HUES64 (cell line): ENCODE measurements at regions not wholly inside any gene's neighbourhood (a gene's known extent, or its start where the extent isn't known, plus 50 kb on each side); places are given as distances from the start of the nearest gene placed in this dataset.

ENCODE experiments used
- H3K27ac ChIP-seq: 2 replicates; pipeline ENCODE4 v1.7.0; 2013; ENCODE audit warnings: low read depth, low read length, inconsistent platforms
- H3K27me3 ChIP-seq: 2 replicates; pipeline ENCODE4 v1.6.1; 2013; ENCODE audit warnings: mild to moderate bottlenecking, low read length; ENCODE audit not compliant: insufficient read depth
- H3K36me3 ChIP-seq: 2 replicates; pipeline ENCODE4 v1.6.1; 2013; ENCODE audit warnings: mild to moderate bottlenecking, low read length; ENCODE audit not compliant: insufficient read depth
- H3K4me1 ChIP-seq: 2 replicates; pipeline ENCODE4 v1.6.1; 2013; ENCODE audit warnings: mild to moderate bottlenecking, low read length, moderate library complexity; ENCODE audit not compliant: insufficient read depth
- H3K4me3 ChIP-seq: 2 replicates; pipeline ENCODE4 v1.5.1; 2013; ENCODE audit warnings: mild to moderate bottlenecking, low read length, moderate library complexity
- H3K9ac ChIP-seq: 2 replicates; pipeline ENCODE4 v1.6.1; 2013; ENCODE audit warnings: mild to moderate bottlenecking, low read depth, low read length
- H3K9me3 ChIP-seq: 2 replicates; pipeline ENCODE4 v1.6.1; 2013; ENCODE audit warnings: low read depth, low read length; ENCODE audit not compliant: insufficient read depth
- WGBS: fragments of 150-250, 120-280 bp; methylation state at CpG from one replicate; pipeline ENCODE4 v1.1.7; 2013; ENCODE audit warnings: missing lambda C conversion rate; 5-methylcytosine and 5-hydroxymethylcytosine counted together

DNA sequence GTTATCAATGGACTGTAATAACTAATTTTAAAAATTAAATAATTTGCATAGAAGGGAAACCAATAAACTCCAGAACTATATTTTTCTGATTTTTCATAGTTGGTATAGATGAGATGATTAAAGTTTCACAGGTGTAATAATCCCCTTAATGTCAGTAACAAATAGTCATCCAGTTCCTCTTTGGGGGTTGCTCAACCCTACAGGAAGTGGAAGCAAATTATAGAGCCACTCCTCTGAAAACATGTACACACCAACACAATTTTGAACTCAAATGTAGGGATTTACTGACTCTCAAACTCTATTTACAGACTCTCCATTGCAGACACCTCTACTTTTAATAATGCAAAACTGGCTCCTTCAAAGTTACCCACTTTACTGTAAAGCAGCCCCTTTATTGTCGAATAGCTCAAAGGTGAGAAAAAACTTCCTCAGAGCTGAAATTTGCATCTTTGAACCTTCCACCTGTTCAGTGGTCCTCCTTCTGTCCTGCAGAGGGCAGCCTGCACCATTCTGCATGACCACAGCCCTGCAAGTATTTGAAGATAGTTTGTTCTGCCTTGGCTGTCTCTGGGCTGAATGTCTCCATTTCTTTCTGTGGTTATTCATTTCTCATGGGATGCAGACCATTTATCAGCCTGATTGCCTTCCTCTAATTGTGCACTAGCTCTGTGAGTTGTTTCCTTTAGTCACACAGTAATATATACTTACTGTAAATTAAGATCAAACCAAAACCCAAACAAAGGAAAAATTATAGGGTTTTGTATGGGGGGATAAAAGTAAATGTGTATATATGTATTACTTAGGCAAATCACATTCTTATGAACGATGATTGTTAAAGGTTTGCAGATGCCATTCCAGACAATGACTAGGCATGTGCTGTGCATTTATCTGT, 383.2 kb upstream of the SGCD start:
- Histone ChIP-seq H3K36me3 (no peaks in the 10 kb centered on the region), H3K9ac (no peak overlapping the region), H3K4me3 (no peak overlapping the region), H3K27me3 (no peaks in the 10 kb centered on the region), H3K9me3 (no peaks in the 10 kb centered on the region), H3K27ac (no peak overlapping the region), H3K4me1 (no peaks in the 10 kb centered on the region)
- 63% methylated on average over 2 of the region's 2 CpGs for WGBS

DNA sequence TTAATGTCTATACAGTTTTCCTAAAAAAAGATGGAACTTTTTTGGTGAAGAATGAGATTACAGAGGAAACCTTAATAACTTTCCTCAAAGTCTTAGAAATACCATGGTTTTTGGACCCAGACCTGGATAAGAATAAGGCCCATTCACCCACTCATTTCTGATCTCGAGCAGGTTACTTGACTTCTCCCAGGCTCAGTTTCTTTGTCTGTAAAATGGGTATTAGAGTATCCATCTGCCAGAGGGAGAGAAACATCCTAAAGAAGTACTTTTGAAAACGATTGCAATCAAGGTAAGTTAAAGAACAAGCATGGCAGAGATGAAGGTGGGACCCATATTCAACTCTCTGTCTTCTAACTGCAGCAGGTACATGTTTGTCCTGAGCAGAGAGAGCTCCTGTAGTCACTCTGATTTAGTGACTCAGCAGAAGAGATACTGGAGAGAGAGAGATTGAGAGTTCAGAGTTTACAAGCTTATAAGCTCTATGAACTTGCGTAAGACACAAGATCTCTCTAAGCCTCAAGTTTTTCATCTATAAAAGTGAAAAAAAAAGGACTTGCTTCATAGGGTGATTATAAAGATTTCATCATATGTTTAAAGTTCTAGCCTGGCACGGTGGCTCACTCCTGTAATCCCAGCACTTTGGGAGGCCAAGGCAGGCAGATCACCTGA, 379.4 kb upstream of the SGCD start:
- Histone ChIP-seq H3K9me3 (no peaks in the 10 kb centered on the region), H3K9ac (no peak overlapping the region), H3K4me3 (no peak overlapping the region), H3K27me3 (no peaks in the 10 kb centered on the region), H3K4me1 (peaks cover 3% of the 10 kb centered on the region), H3K36me3 (no peaks in the 10 kb centered on the region), H3K27ac (no peak overlapping the region)
- WGBS: 90% methylated on average over 3 of the region's 4 CpGs

DNA sequence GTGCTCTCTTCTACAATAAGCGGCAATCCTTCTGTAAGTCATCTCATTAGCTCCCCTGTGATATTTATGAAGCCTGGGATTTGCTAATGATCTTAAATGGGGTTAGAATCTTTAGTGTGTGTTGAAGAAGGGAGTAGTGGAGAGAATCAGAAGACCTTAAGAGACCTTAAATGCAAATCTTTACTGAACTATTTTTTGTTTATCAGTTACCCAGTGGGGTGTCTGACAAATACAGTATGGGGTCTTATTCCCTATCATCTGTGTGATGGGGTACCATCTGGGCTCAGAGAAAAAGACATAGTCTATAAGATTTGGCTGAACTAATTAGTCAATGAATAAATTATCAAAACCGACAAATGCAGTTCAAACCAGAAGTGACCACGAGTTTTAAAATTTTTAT, 378.4 kb upstream of the SGCD start:
- Histone ChIP-seq H3K9ac (no peak overlapping the region), H3K9me3 (no peaks in the 10 kb centered on the region), H3K36me3 (no peaks in the 10 kb centered on the region), H3K27me3 (no peaks in the 10 kb centered on the region), H3K4me1 (peaks cover 13% of the 10 kb centered on the region), H3K4me3 (no peak overlapping the region), H3K27ac (no peak overlapping the region)
- 96% methylated on average over 3 of the region's 3 CpGs for WGBS

DNA sequence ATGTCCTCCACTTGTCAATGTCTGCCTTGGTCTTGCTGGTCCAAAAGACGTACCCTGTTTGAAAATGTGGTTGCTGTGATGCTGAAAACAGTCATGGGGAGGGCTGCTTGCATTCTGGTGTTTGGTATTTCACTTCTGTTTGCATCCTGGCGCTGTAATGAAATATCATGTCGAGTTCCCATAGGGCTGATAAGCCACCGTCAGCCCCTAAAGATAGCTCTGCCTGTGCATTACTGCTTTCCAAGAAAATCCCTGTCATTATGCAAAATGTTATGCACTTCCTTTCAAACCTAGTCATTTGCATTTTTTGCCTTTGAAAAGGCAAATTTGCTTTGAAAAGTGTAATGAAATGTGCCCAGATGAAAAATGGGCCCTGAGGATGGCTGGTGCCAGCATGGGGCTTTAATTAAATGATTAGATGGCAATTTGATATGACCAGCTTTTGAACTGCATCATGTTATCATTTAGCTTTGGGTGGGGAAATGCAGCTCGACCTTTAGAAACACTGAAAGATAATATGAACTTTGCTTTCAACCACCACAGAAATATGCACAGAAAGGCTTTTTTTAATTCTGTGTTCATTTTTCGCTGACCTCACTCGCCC, 374.4 kb upstream of the SGCD start:
- peaks cover 20% of the 10 kb centered on the region for H3K4me1 ChIP-seq
- H3K36me3 ChIP-seq: no peaks in the 10 kb centered on the region
- H3K4me3 ChIP-seq: no peak overlapping the region
- H3K9me3 ChIP-seq: no peaks in the 10 kb centered on the region
- H3K9ac ChIP-seq: no peak overlapping the region
- H3K27ac ChIP-seq: no peak overlapping the region
- no peaks in the 10 kb centered on the region for H3K27me3 ChIP-seq
- 82% methylated on average over 7 of the region's 7 CpGs for WGBS

DNA sequence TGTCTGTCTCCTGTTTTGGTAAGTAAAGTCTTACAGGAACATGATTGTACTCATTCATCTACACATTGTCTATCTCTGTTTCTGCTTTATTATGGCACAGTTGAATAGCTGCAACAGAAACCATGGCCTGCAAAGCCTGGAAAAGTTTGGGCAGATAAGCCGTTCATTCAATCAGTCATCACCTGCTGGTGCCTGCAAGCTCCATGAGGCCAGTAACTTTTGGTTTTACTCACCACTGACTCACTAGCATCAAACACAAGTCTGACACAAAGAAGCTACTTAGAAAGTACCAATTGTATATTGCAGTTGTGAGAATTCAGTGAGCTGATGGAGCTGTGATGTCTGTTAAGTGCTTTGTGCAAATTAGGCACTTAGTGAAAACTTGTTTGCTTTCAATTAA, 373.6 kb upstream of the SGCD start:
- no peak overlapping the region for H3K27ac ChIP-seq
- WGBS: 79% methylated on average over 1 of the region's 1 CpG
- H3K27me3 ChIP-seq: no peaks in the 10 kb centered on the region

DNA sequence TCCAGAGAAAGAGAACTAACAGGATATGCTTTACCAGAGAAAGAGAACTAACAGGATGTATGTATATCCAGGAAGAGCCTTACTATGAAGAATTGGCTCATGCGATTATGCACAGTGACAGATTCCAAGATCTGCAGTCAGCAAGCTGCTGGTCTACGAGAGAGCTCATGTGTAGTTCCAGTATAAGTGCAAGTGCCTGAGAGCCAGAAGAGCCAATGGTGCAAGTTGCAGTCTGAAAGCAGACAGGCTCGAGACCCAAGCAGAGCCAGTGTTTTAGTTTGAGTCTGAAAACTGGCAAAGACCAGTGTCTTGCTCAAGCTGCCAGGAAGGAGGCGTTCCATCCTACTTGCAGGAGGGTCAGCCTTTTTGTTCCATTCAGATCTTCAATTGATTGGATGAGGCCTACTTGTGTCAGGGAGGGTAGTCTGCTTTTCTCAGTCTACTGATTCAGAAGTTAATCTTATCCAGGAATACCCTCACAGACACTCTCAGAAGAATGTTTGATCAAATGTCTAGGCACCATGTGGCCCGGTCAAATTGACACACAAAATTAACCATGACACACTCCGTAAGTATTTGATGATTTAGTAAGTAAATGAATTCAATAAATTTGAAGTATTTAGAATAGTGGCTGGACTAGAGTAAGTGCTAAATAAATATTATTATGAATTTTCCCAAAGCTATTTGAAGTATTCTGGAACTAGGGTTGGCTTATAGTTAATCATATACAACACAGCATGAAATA, 372.1 kb upstream of the SGCD start:
- peaks cover 20% of the 10 kb centered on the region for H3K4me1 ChIP-seq
- WGBS: 94% methylated on average over 5 of the region's 6 CpGs
- no peaks in the 10 kb centered on the region for H3K9me3 ChIP-seq
- no peak overlapping the region for H3K4me3 ChIP-seq
- no peaks in the 10 kb centered on the region for H3K27me3 ChIP-seq
- H3K27ac ChIP-seq: no peak overlapping the region
- H3K9ac ChIP-seq: no peak overlapping the region
- no peaks in the 10 kb centered on the region for H3K36me3 ChIP-seq

More for the DNA sequence above, 373.6 kb upstream of the SGCD start:
- H3K36me3 ChIP-seq: no peaks in the 10 kb centered on the region
- H3K4me1 ChIP-seq: peaks cover 20% of the 10 kb centered on the region
- H3K9me3 ChIP-seq: no peaks in the 10 kb centered on the region
- no peak overlapping the region for H3K4me3 ChIP-seq
- no peak overlapping the region for H3K9ac ChIP-seq

DNA sequence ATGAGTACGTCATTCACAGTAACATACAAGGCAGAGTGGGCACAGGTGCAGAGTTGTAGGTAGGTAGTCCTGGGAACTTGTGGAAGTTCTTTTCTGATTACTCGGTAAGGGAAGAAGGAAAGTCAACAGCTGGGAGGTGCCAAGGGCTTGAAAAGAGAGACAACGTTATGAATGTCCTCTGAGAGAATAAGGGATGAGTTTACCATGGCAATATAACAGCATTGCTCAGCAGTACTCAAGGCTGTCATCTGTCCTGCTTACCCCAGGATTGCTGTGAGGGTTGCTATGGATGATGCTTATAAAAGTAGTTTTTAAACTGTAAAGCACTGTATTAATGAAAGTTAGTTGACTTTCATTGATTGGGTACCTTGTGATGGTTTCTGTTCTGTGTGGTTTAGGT, 369.1 kb upstream of the SGCD start:
- H3K9ac ChIP-seq: no peak overlapping the region
- H3K27ac ChIP-seq: no peak overlapping the region
- no peaks in the 10 kb centered on the region for H3K27me3 ChIP-seq
- peaks cover 13% of the 10 kb centered on the region for H3K4me1 ChIP-seq
- H3K36me3 ChIP-seq: no peaks in the 10 kb centered on the region
- no peak overlapping the region for H3K4me3 ChIP-seq
- 91% methylated on average over 3 of the region's 3 CpGs for WGBS
- no peaks in the 10 kb centered on the region for H3K9me3 ChIP-seq

DNA sequence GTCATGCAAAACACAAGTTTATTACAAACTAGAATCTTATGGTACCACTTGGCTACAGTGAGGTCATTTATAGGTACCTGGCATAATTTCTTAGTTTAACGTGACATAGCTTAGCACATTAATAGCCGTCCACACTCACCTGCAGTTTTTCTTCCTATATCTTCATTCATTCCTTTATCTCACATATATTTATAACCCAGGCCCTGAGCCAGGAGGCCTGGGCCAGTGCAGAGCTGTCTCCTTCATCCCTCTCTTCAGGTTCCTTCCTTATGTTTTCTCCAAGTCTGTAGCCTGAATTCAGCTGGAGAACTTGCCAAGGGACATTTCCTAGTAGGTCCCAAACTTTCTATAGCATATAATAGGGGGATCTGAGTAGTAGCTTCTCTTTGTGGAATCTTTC, 367.9 kb upstream of the SGCD start:
- WGBS: 96% methylated on average over 2 of the region's 2 CpGs
- no peak overlapping the region for H3K4me3 ChIP-seq
- H3K27ac ChIP-seq: no peak overlapping the region
- no peak overlapping the region for H3K9ac ChIP-seq
- H3K4me1 ChIP-seq: peaks cover 5% of the 10 kb centered on the region; the same call in 1 of the 2 replicates
- no peaks in the 10 kb centered on the region for H3K36me3 ChIP-seq
- H3K27me3 ChIP-seq: no peaks in the 10 kb centered on the region
- no peaks in the 10 kb centered on the region for H3K9me3 ChIP-seq

DNA sequence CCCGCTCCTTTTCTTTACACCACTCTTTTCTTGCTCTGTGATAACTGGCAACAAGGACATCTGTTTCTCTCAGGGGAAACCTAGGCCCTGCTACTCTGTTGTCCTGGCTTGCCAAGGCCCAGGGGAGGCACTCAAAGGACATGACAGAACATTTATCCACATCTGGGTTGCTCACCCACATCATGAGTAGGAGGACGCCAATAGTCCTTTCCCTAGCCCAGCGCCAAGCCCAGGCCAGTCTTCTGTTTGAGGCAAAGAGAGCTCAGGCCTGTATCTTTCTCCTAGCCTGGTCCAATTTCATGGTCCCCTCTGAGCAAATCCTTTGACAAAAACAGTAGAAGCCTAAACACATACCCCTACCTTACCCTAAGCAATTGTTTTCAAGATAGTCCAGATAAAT, 366.8 kb upstream of the SGCD start:
- Histone ChIP-seq H3K4me1 (no peaks in the 10 kb centered on the region), H3K27ac (no peak overlapping the region), H3K9me3 (no peaks in the 10 kb centered on the region), H3K27me3 (no peaks in the 10 kb centered on the region), H3K4me3 (no peak overlapping the region), H3K9ac (no peak overlapping the region), H3K36me3 (no peaks in the 10 kb centered on the region)
- WGBS: 95% methylated on average over 3 of the region's 3 CpGs

DNA sequence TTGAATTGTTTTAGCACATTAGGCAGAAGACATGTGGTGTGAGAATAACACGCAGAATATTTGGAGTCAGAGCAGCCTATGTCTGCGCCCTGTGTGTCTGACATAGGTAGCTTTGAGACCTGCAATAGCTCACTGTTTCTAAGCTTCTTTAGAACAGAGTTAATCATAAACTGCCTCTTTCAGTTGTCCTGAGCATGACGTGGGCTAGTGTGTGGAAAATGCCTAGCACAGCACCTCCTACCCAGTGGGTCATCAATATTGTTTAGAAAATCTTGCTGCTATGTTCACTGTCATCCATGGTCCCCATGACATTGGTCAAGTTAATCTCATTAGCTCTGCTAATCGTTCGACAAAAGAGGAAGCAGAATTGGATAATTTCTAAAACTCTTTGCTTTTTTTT, 357.4 kb upstream of the SGCD start:
- no peak overlapping the region for H3K27ac ChIP-seq
- no peak overlapping the region for H3K4me3 ChIP-seq
- 93% methylated on average over 5 of the region's 5 CpGs for WGBS
- no peaks in the 10 kb centered on the region for H3K36me3 ChIP-seq
- no peaks in the 10 kb centered on the region for H3K27me3 ChIP-seq
- no peaks in the 10 kb centered on the region for H3K9me3 ChIP-seq
- no peak overlapping the region for H3K9ac ChIP-seq
- H3K4me1 ChIP-seq: no peaks in the 10 kb centered on the region

DNA sequence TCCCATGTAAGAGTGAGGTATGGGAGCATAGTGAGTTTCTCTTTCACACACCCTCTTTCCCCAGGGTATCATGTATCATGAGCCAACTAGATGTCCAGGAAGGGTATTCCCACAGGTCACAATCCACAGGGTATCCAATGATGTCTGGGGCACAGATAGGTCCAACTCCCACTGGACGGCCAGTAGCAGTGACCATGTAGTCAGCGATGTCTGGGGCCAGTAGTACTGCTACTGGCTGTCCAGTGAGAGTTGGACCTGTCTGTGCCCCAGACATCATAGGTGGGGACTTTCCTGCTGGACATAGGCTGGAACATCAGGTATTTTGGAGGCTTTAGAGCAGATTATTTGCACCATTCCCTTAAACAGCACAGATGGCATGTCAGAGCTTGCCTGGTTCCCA, 352.6 kb upstream of the SGCD start:
- Histone ChIP-seq H3K4me1 (no peaks in the 10 kb centered on the region), H3K27me3 (no peaks in the 10 kb centered on the region), H3K4me3 (no peak overlapping the region), H3K36me3 (no peaks in the 10 kb centered on the region), H3K9ac (no peak overlapping the region), H3K9me3 (no peaks in the 10 kb centered on the region), H3K27ac (no peak overlapping the region)
- 97% methylated on average over 2 of the region's 2 CpGs for WGBS
